HG03103 (cell line): ENCODE measurements at regions not wholly inside any gene's neighbourhood (a gene's known extent, or its start where the extent isn't known, plus 50 kb on each side); places are given as distances from the start of the nearest gene placed in this dataset.
"Not testable (repeated sequence)": the region's sequence is repeated elsewhere in the genome, so short reads cannot be mapped to it uniquely, and the experiment has no call there.

Source experiments
- ATAC-seq: cut with Tn5 transposase; IDR thresholded peaks from one replicate; pipeline ENCODE4 v1.9.1; 2021; ENCODE audit warnings: low read depth; ENCODE audit not compliant: unreplicated experiment

GRCh38 chr16:29311461-29312344, 94.8 kb downstream of the NPIPB11 start:
- no peak for ATAC-seq

- no peak for ATAC-seq
Measured at GRCh38 chr16:29310852-29311314, 95.6 kb downstream of the NPIPB11 start.

GRCh38 chr16:29310243-29310642, 96.3 kb downstream of the NPIPB11 start:
- not testable (repeated sequence) for ATAC-seq

- ATAC-seq, result not testable (repeated sequence)
Measured at GRCh38 chr16:29309601-29310000, 96.9 kb downstream of the NPIPB11 start.

GRCh38 chr16:29308644-29309546, 97.6 kb downstream of the NPIPB11 start:
- no peak for ATAC-seq

- no peak for ATAC-seq
Measured at GRCh38 chr16:29307598-29308507, 98.7 kb downstream of the NPIPB11 start.

GRCh38 chr16:29306943-29307597, 99.4 kb downstream of the NPIPB11 start:
- ATAC-seq, result no peak

- ATAC-seq, result no peak
Measured at GRCh38 chr16:29306201-29306600, 100.3 kb downstream of the NPIPB11 start.

- not testable (repeated sequence) for ATAC-seq
Measured at GRCh38 chr16:29305018-29305417, 101.5 kb downstream of the NPIPB11 start.

GRCh38 chr16:29304251-29304650, 102.3 kb downstream of the NPIPB11 start:
- no peak for ATAC-seq

- no peak for ATAC-seq
Measured at GRCh38 chr16:29303520-29303919, 103.0 kb downstream of the NPIPB11 start.

- ATAC-seq, result no peak
Measured at GRCh38 chr16:29302976-29303375, 103.5 kb downstream of the NPIPB11 start.

GRCh38 chr16:29302433-29302832, 104.1 kb downstream of the NPIPB11 start:
- ATAC-seq, result not testable (repeated sequence)

GRCh38 chr16:29301662-29302285, 104.7 kb downstream of the NPIPB11 start:
- ATAC-seq, result not testable (repeated sequence)

- not testable (repeated sequence) for ATAC-seq
Measured at GRCh38 chr16:29300541-29301535, 105.7 kb downstream of the NPIPB11 start.

- not testable (repeated sequence) for ATAC-seq
Measured at GRCh38 chr16:29300030-29300491, 106.5 kb downstream of the NPIPB11 start.

- ATAC-seq, result not testable (repeated sequence)
Measured at GRCh38 chr16:29298997-29299396, 107.5 kb downstream of the NPIPB11 start.

- not testable (repeated sequence) for ATAC-seq
Measured at GRCh38 chr16:29298307-29298706, 108.2 kb downstream of the NPIPB11 start.
